OCI-LY3 (cell line): ENCODE measurements at regions not wholly inside any gene's neighbourhood (a gene's known extent, or its start where the extent isn't known, plus 50 kb on each side); places are given as distances from the start of the nearest gene placed in this dataset.

Experiments
- CTCF ChIP-seq: fragments of 200-600, 300-600 bp; sonication (generic); IDR thresholded peaks from 2 replicates; pipeline ENCODE4 v1.5.1; 2014; ENCODE audit warnings: antibody characterized with exemption, low read length, low read depth
- EZH2phosphoT487 ChIP-seq: fragments of 200-600 bp; shearing (Covaris generic); IDR thresholded peaks from 2 replicates; pipeline ENCODE4 v1.6.1; 2018; ENCODE audit warnings: antibody characterized with exemption, mixed run types, low read depth

DNA sequence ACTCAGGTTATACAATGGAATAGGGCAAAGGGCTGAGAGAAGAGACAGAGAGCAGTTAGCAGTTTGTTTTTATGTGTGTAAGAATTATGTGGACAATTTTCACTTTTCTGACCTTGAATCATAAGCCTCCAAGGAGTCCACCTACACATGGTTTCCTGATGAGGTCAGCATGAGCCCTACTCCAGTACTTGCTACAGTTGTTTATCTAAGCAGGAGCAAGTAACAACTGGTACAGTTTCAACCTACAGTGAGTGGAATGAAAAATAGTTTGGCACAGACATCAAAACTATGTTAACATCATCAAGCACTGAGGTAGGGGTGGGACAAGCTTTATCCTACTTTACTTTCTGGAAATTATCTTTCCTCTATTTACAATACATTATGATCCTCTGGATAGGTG lies 426.7 kb upstream of the ID4 start:
- no peak for TF ChIP-seq EZH2phosphoT487
- TF ChIP-seq CTCF, result no peak
